Coronary artery (tissue), 2 donors: ENCODE measurements at regions not wholly inside any gene's neighbourhood (a gene's known extent, or its start where the extent isn't known, plus 50 kb on each side); places are given as distances from the start of the nearest gene placed in this dataset.

Experiments used
- DNase-seq: peaks from one replicate; pipeline ENCODE4 v3.0.0-alpha.2; 2017; ENCODE audit warnings: low spot score
- H3K27ac ChIP-seq, 2 donors: fragments of 200-600 bp; sonication (generic); one replicate each; pipeline ENCODE4 v1.5.1; 2016 to 2019
- H3K4me3 ChIP-seq: fragments of 200-600 bp; sonication (generic); 2 replicates; pipeline ENCODE4 v1.5.1; 2016; ENCODE audit warnings: mild to moderate bottlenecking, moderate library complexity
- CTCF ChIP-seq: fragments of 200-600 bp; sonication (generic); IDR thresholded peaks from one replicate; pipeline ENCODE4 v1.5.1; 2019; ENCODE audit warnings: antibody characterized with exemption

- TF ChIP-seq CTCF: no peak
- no peak overlapping the region for H3K27ac ChIP-seq
- DNase-seq: no peak
- no peak overlapping the region for H3K4me3 ChIP-seq
Observed at GRCh38 chr10:88129013-88129412, 265.6 kb downstream of the PTEN start.

- DNase-seq: no peak
- no peak for TF ChIP-seq CTCF
- no peak overlapping the region for H3K4me3 ChIP-seq
- H3K27ac ChIP-seq: peak overlapping the region; percentile 43 to 48
Observed at GRCh38 chr10:88130912-88131311, 267.5 kb downstream of the PTEN start.

GRCh38 chr10:88131511-88132139, 268.2 kb downstream of the PTEN start:
- TF ChIP-seq CTCF: no peak
- peak; percentile 75 for DNase-seq
- Histone ChIP-seq H3K27ac (peak overlapping the region; percentile 43 to 48), H3K4me3 (no peak overlapping the region)

- DNase-seq: no peak
- TF ChIP-seq CTCF: no peak
- Histone ChIP-seq H3K4me3 (no peak overlapping the region), H3K27ac (no peak overlapping the region)
Observed at GRCh38 chr10:88136712-88137111, 273.3 kb downstream of the PTEN start.

GRCh38 chr10:88138319-88138848, 275.0 kb downstream of the PTEN start:
- TF ChIP-seq CTCF: no peak
- no peak overlapping the region for H3K27ac ChIP-seq
- no peak for DNase-seq
- no peak overlapping the region for H3K4me3 ChIP-seq

GRCh38 chr10:88147000-88147798, 283.8 kb downstream of the PTEN start:
- TF ChIP-seq CTCF: no peak

GRCh38 chr10:88149906-88150305, 286.5 kb downstream of the PTEN start:
- Histone ChIP-seq H3K27ac (peak overlapping the region in 1 of 2 donors; percentile 24), H3K4me3 (no peak overlapping the region)
- no peak for DNase-seq
- no peak for TF ChIP-seq CTCF

More at GRCh38 chr10:88147000-88147798, 283.8 kb downstream of the PTEN start:
- H3K27ac ChIP-seq: peak overlapping the region; percentile 29 to 54
- DNase-seq: no peak
- no peak overlapping the region for H3K4me3 ChIP-seq
